NCI-H146 (cell line): ENCODE measurements at regions not wholly inside any gene's neighbourhood (a gene's known extent, or its start where the extent isn't known, plus 50 kb on each side); places are given as distances from the start of the nearest gene placed in this dataset.
"Not testable (repeated sequence)": the region's sequence is repeated elsewhere in the genome, so short reads cannot be mapped to it uniquely, and the experiment has no call there.

Experiments used
- DNase-seq: peaks from one replicate; lab custom pipeline; 2025; lab: John Stamatoyannopoulos, UW

GRCh38 chr5:111819028-111819427, 62.0 kb upstream of the NREP start:
- DNase-seq: not testable (repeated sequence)

GRCh38 chr5:111813537-111813936, 56.5 kb upstream of the NREP start:
- no peak for DNase-seq

GRCh38 chr5:111810112-111810511, 53.1 kb upstream of the NREP start:
- no peak for DNase-seq
